A549 (cell line): ENCODE measurements at regions not wholly inside any gene's neighbourhood (a gene's known extent, or its start where the extent isn't known, plus 50 kb on each side); places are given as distances from the start of the nearest gene placed in this dataset.

Experiments used
- CEBPB ChIP-seq, 2 experiments: fragments of >200 bp in 1 of 2; sonication (Bioruptor Twin) in 1 of 2; formaldehyde crosslinking in 1 of 2; IDR thresholded peaks; 2 replicates each; pipeline ENCODE4 v1.6.1; 2012 to 2016
- RCOR1 ChIP-seq: fragments of 150-350 bp; IDR thresholded peaks from 2 replicates; pipeline ENCODE4 v1.6.1; 2014; ENCODE audit warnings: antibody characterized with exemption, low read length, low read depth

DNA sequence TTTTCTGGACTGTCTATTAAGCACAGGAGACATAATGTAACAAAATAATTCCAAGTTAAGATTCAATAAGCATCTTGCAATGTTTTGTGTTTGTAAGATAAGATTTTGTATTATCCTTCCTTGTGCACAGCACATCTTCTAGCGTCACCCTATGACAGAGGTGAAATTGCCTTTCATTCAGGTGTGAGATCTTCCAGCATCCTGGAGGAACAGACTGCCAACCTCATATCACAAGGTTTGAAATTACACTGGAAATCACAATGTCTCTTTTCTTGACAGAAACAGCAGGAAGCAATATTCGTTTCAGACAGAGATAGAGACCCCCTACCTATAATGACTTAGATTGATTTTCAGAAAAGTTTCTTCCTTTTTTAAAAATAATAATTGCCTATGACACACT, 668.6 kb downstream of the GABRG1 start:
- no peak for TF ChIP-seq RCOR1
- TF ChIP-seq CEBPB (IDR thresholded peaks at IDR 0.05) = no peak
